Fibroblast of lung (primary cell): ENCODE measurements at regions not wholly inside any gene's neighbourhood (a gene's known extent, or its start where the extent isn't known, plus 50 kb on each side); places are given as distances from the start of the nearest gene placed in this dataset.
A peak's percentile ranks its signal among the peaks of the same experiment; 100 is the strongest.

Source experiments
- DNase-seq, 2 donors: peaks; one replicate each; pipeline versions ENCODE4 v3.0.0 to v3.0.0-alpha.2; 2010; ENCODE audit warnings: low read depth in 2 of 2
- H2AFZ ChIP-seq: 2 replicates; pipeline ENCODE4 v1.5.1; 2012; ENCODE audit warnings: low read length, control low read depth, inconsistent platforms
- H3K27ac ChIP-seq: 2 replicates; pipeline ENCODE4 v1.5.1; 2011; ENCODE audit warnings: low read length, control low read depth; ENCODE audit not compliant: insufficient read depth
- H3K27me3 ChIP-seq: 2 replicates; pipeline ENCODE4 v1.5.1; 2011; ENCODE audit warnings: mild to moderate bottlenecking, low read length; ENCODE audit not compliant: control insufficient read depth, insufficient read depth
- H3K36me3 ChIP-seq: 2 replicates; pipeline ENCODE4 v1.5.1; 2011; ENCODE audit warnings: low read length; ENCODE audit not compliant: control insufficient read depth, insufficient read depth
- H3K4me1 ChIP-seq: 2 replicates; pipeline ENCODE4 v1.5.1; 2011; ENCODE audit warnings: low read length; ENCODE audit not compliant: control insufficient read depth, insufficient read depth; ENCODE audit errors: extremely low read depth
- H3K4me2 ChIP-seq: 2 replicates; pipeline ENCODE4 v1.5.1; 2011; ENCODE audit warnings: low read length, control low read depth; ENCODE audit not compliant: insufficient read depth; ENCODE audit errors: extremely low read depth
- H3K4me3 ChIP-seq, 4 experiments: fragments of 200-600 bp in 1 of 4; sonication (generic) in 1 of 4; replicated peaks in 1 of 4; 2 replicates each; pipeline ENCODE4 v1.5.1; 2011 to 2016; ENCODE audit warnings: low read length in 4 of 4, low read depth in 3 of 4, mild to moderate bottlenecking in 3 of 4, control low read depth in 2 of 4, inconsistent platforms in 1 of 4, mixed read lengths in 1 of 4; ENCODE audit not compliant: insufficient read depth in 1 of 4; ENCODE audit errors: control extremely low read depth in 1 of 4
- H3K79me2 ChIP-seq: 2 replicates; pipeline ENCODE4 v1.5.1; 2012; ENCODE audit warnings: mild to moderate bottlenecking, low read length, inconsistent platforms; ENCODE audit not compliant: control insufficient read depth, insufficient read depth
- H3K9ac ChIP-seq: 2 replicates; pipeline ENCODE4 v1.5.1; 2011; ENCODE audit warnings: mild to moderate bottlenecking, low read length, control low read depth; ENCODE audit not compliant: insufficient read depth
- H3K9me3 ChIP-seq: 2 replicates; pipeline ENCODE4 v1.5.1; 2012; ENCODE audit warnings: low read depth, low read length; ENCODE audit not compliant: control insufficient read depth, insufficient read depth
- H4K20me1 ChIP-seq: 2 replicates; pipeline ENCODE4 v1.5.1; 2011; ENCODE audit warnings: low read length; ENCODE audit not compliant: control insufficient read depth, insufficient read depth; ENCODE audit errors: extremely low read depth
- EZH2 ChIP-seq: IDR thresholded peaks from 2 replicates; pipeline ENCODE4 v1.5.1; 2012; ENCODE audit warnings: low read length, control low read depth, mild to moderate bottlenecking; ENCODE audit errors: missing control alignments
- TF ChIP-seq, protein P1 (sequence below), 2 donors: IDR thresholded peaks in 1 of 2; conservative IDR thresholded peaks in 1 of 2; 1 replicate in 1 of 2; 2 replicates in 1 of 2; pipeline ENCODE4 v1.5.1; 2011 to 2012; ENCODE audit warnings: low read length in 2 of 2, control low read depth in 1 of 2, inconsistent platforms in 1 of 2, low read depth in 1 of 2, mild to moderate bottlenecking in 1 of 2

GRCh38 chr4:20486433-20486832, 213.8 kb upstream of the PACRGL start:
- Histone ChIP-seq H3K27ac (no peak overlapping the region), H3K4me3 (no peak overlapping the region), H3K9ac (no peak overlapping the region), H3K27me3 (no peaks in the 10 kb centered on the region), H3K9me3 (no peaks in the 10 kb centered on the region), H3K4me1 (no peaks in the 10 kb centered on the region), H3K79me2 (no peaks in the 10 kb centered on the region), H3K4me2 (no peak overlapping the region), H4K20me1 (no peaks in the 10 kb centered on the region), H2AFZ (no peak overlapping the region), H3K36me3 (no peaks in the 10 kb centered on the region)
- DNase-seq = no peak
- TF ChIP-seq, protein P1, sequence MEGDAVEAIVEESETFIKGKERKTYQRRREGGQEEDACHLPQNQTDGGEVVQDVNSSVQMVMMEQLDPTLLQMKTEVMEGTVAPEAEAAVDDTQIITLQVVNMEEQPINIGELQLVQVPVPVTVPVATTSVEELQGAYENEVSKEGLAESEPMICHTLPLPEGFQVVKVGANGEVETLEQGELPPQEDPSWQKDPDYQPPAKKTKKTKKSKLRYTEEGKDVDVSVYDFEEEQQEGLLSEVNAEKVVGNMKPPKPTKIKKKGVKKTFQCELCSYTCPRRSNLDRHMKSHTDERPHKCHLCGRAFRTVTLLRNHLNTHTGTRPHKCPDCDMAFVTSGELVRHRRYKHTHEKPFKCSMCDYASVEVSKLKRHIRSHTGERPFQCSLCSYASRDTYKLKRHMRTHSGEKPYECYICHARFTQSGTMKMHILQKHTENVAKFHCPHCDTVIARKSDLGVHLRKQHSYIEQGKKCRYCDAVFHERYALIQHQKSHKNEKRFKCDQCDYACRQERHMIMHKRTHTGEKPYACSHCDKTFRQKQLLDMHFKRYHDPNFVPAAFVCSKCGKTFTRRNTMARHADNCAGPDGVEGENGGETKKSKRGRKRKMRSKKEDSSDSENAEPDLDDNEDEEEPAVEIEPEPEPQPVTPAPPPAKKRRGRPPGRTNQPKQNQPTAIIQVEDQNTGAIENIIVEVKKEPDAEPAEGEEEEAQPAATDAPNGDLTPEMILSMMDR (conservative IDR thresholded peaks at IDR 0.05 in 1 of 2, IDR thresholded peaks at IDR 0.05 in 1 of 2; ENCODE audit: low read depth in 1 of 2, low read length in 2 of 2) = no peak
- no peak for TF ChIP-seq EZH2

DNA sequence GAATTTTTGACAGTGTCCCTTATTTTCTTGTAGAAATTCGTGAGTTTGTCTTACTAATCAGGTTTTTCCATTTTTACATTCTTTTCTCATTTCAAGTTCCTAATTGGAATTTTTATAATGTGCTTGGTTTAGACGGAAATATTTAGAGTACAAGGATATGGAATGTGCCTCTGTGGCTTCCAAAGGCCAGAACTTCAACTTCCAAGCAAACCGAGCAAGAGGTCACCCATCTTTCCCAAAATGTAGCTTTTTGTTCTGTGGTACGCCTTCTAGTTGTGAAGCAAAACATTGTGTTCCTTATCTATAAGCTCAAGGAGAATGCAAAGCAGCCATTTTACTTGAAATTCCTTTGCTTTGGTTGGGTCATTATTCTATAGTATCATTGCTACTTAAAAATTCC, 212.8 kb upstream of the PACRGL start:
- Histone ChIP-seq H3K9ac (no peak overlapping the region), H4K20me1 (no peaks in the 10 kb centered on the region), H2AFZ (no peak overlapping the region), H3K4me1 (no peaks in the 10 kb centered on the region), H3K4me3 (no peak overlapping the region), H3K36me3 (no peaks in the 10 kb centered on the region), H3K4me2 (no peak overlapping the region), H3K9me3 (no peaks in the 10 kb centered on the region), H3K27me3 (no peaks in the 10 kb centered on the region), H3K27ac (no peak overlapping the region), H3K79me2 (no peaks in the 10 kb centered on the region)
- DNase-seq = peak in 1 of 2 donors; percentile 29
- TF ChIP-seq, protein P1 (conservative IDR thresholded peaks at IDR 0.05 in 1 of 2, IDR thresholded peaks at IDR 0.05 in 1 of 2; ENCODE audit: low read depth in 1 of 2, low read length in 2 of 2) = no peak
- TF ChIP-seq EZH2 = no peak

DNA sequence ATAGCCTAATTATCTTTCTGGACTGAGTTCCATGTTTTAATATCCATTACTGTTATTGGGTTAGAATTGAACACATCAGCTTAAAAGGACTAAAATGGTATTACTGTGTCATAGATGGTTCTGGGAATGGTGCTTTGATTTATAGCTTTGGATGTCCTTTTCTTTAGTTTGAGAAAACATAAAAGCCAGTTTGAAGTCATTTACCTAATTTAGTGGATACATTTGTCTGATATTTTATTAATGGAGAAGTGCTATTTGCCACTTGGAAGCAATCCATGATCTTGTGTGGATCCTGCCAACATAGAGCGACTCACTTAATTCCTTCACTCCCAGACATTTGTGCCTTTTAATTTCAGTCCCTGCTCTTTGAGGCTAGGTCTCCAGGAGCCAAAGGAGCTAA, 212.4 kb upstream of the PACRGL start:
- Histone ChIP-seq H3K9me3 (no peaks in the 10 kb centered on the region), H3K27me3 (no peaks in the 10 kb centered on the region), H3K9ac (no peak overlapping the region), H3K27ac (no peak overlapping the region), H4K20me1 (no peaks in the 10 kb centered on the region), H3K79me2 (no peaks in the 10 kb centered on the region), H3K4me2 (no peak overlapping the region), H3K4me3 (no peak overlapping the region), H2AFZ (no peak overlapping the region), H3K36me3 (no peaks in the 10 kb centered on the region), H3K4me1 (no peaks in the 10 kb centered on the region)
- DNase-seq = peak in 1 of 2 donors; percentile 8
- TF ChIP-seq EZH2 = no peak
- TF ChIP-seq, protein P1 (conservative IDR thresholded peaks at IDR 0.05 in 1 of 2, IDR thresholded peaks at IDR 0.05 in 1 of 2; ENCODE audit: low read depth in 1 of 2, low read length in 2 of 2) = no peak
